ENCODE measurements at regions not wholly inside any gene's neighbourhood (a gene's known extent, or its start where the extent isn't known, plus 50 kb on each side); places are given as distances from the start of the nearest gene placed in this dataset.

DNA sequence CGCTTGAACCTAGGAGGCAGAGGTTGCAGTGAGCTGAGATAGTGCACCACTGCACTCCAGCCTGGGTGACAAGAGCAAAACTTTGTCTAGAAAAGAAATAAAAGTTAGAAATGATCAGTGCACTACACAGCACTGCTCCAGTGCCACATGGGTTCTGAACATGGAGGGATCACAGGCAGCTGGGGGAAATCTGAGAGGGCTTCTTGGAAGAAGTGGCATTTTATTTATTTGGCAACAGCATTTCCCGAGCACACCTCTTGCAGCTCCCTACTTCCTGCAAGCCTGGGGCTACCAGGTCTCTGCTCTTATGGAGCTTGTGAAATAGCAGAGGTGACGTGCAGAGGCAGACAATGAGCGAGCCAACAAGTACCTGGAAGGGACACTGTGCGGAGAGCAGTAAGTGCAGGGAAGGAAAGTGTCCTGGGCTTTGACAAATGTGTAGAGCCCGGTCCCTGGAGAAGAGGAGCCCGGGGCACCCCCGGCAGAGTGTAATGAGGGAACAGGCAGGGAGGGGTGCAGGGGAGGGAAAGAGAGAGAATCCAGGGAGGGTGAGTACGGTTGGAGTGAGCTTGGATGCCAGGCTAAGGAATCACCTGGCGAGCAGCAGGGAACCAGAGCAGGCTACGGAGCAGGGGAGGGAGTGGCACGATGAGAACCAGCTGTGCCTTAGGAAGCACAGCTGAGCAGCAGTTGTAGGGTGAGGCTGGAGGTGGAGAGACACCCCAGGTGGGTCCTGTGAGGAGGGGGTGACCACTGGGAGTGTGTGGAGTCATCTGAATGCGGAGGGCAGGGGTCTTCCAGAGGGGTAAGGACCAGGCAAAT lies 104.6 kb upstream of the CTBP2 start:
- TF ChIP-seq CTCF (IDR thresholded peaks at IDR 0.05) = no peak
- no peak for TF ChIP-seq POLR2A (IDR thresholded peaks at IDR 0.05)
- TF ChIP-seq EP300 (IDR thresholded peaks at IDR 0.05) = no peak

All from ovary (tissue), 3 donors.